ENCODE measurements at regions not wholly inside any gene's neighbourhood (a gene's known extent, or its start where the extent isn't known, plus 50 kb on each side); places are given as distances from the start of the nearest gene placed in this dataset.

DNA sequence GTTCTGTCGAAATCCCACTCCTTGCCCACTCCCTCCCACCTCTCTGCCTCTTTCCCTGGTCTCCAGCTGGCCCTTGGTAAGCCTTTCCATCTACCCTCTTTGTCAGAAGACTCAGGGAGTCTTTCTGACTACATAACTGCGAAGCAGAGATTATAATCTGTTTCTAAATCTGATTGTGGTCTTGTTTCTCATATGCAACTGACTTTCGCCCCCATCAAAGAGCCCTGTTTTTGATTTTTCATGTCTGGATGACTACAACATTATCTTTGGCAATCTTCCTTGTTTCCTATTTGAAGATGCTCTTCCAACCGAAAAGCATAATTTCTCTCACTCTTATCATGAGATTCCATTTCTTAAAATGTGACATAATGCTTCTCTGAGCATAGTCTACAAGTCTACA lies 218.2 kb upstream of the ADAMTSL1 start:
- Histone ChIP-seq H3K36me3 (replicated peaks in 1 of 2; ENCODE audit: control extremely low read depth in 1 of 2, control insufficient read depth in 1 of 2, extremely low read depth in 1 of 2, insufficient read depth in 2 of 2, low read length in 1 of 2) (no peaks in the 10 kb centered on the region), H3K27me3 (replicated peaks in 1 of 4; ENCODE audit: control extremely low read depth in 1 of 4, control insufficient read depth in 3 of 4, insufficient read depth in 4 of 4, low read length in 3 of 4) (peaks cover 0 to 5% (median 0%) of the 10 kb centered on the region in 4 experiments), H3K27ac (ENCODE audit: low read length in 2 of 2) (no peak overlapping the region), H4K20me1 (ENCODE audit: control insufficient read depth, insufficient read depth, low read length, poor library complexity, severe bottlenecking) (no peaks in the 10 kb centered on the region), H3K79me2 (ENCODE audit: control insufficient read depth, insufficient read depth, low read length) (no peaks in the 10 kb centered on the region), H3K9me3 (ENCODE audit: control extremely low read depth in 1 of 3, control insufficient read depth in 2 of 3, insufficient read depth in 1 of 3, low read length in 2 of 3) (no peaks in the 10 kb centered on the region), H3K4me2 (replicated peaks; ENCODE audit: low read depth, low read length, poor library complexity, severe bottlenecking) (no peak overlapping the region), H3K4me3 (ENCODE audit: control extremely low read depth in 1 of 5, extremely low read depth in 1 of 5, insufficient read depth in 1 of 5, low read depth in 2 of 5, low read length in 4 of 5) (no peak overlapping the region), H2AFZ (ENCODE audit: insufficient read depth, low read depth, low read length, poor library complexity, severe bottlenecking) (no peak overlapping the region), H3K9ac (ENCODE audit: low read length) (no peak overlapping the region), H3K4me1 (ENCODE audit: control insufficient read depth in 2 of 2, insufficient read depth in 2 of 2, low read length in 2 of 2) (no peaks in the 10 kb centered on the region)
- intact Hi-C loops (cut with micrococcal nuclease): no loop called here
- H3K9me3 Mint-ChIP-seq (ENCODE audit: insufficient read depth): no peaks in the 10 kb centered on the region
- H3K4me3 Mint-ChIP-seq: no peak overlapping the region
- DNase-seq (no peak), ATAC-seq (ENCODE audit: low read depth) (no peak)
- peaks cover 8% of the 10 kb centered on the region for H3K27me3 Mint-ChIP-seq
- ChIA-PET POLR2A (no interaction called here), CTCF (interaction anchor here (0.7 to 5.1 kb wide), 12 partner anchors 9 to 1202 kb away, joined by 3 to 40 read pairs (median 5); no protein-coding TSS in a partner anchor)
- no peak for TF ChIP-seq EZH2 (IDR thresholded peaks at IDR 0.05; ENCODE audit: borderline replicate concordance, insufficient read depth, low read depth, low read length, poor library complexity, severe bottlenecking)
- 100% methylated on average over 2 of the region's 4 CpGs for WGBS (ENCODE audit: insufficient coverage)
- no peaks in the 10 kb centered on the region for H3K4me1 Mint-ChIP-seq
- H3K27ac Mint-ChIP-seq: no peak overlapping the region

GRCh38 chr9:18256568-18256967 lies 217.4 kb upstream of the ADAMTSL1 start:
- H3K36me3 ChIP-seq (replicated peaks in 1 of 2; ENCODE audit: control extremely low read depth in 1 of 2, control insufficient read depth in 1 of 2, extremely low read depth in 1 of 2, insufficient read depth in 2 of 2, low read length in 1 of 2): no peaks in the 10 kb centered on the region
- no peaks in the 10 kb centered on the region for H3K9me3 Mint-ChIP-seq (ENCODE audit: insufficient read depth)
- H2AFZ ChIP-seq (ENCODE audit: insufficient read depth, low read depth, low read length, poor library complexity, severe bottlenecking): no peak overlapping the region
- CTCF ChIA-PET: interaction anchor here (0.7 to 5.1 kb wide), 5 partner anchors 9 to 1201 kb away, joined by 3 to 40 read pairs (median 22); no protein-coding TSS in a partner anchor
- WGBS (ENCODE audit: insufficient coverage): no CpG with 5 or more reads among the region's 3 CpGs
- POLR2A ChIA-PET: no interaction called here
- TF ChIP-seq CTCF (IDR thresholded peaks at IDR 0.05): no peak
- TF ChIP-seq EZH2 (IDR thresholded peaks at IDR 0.05; ENCODE audit: borderline replicate concordance, insufficient read depth, low read depth, low read length, poor library complexity, severe bottlenecking): no peak
- no peaks in the 10 kb centered on the region for H3K4me1 ChIP-seq (ENCODE audit: control insufficient read depth in 2 of 2, insufficient read depth in 2 of 2, low read length in 2 of 2)
- no peak overlapping the region for H3K9ac ChIP-seq (ENCODE audit: low read length)
- peaks cover 0 to 5% (median 0%) of the 10 kb centered on the region in 4 experiments for H3K27me3 ChIP-seq (replicated peaks in 1 of 4; ENCODE audit: control extremely low read depth in 1 of 4, control insufficient read depth in 3 of 4, insufficient read depth in 4 of 4, low read length in 3 of 4)
- no peak overlapping the region for H3K4me2 ChIP-seq (replicated peaks; ENCODE audit: low read depth, low read length, poor library complexity, severe bottlenecking)
- H3K27ac Mint-ChIP-seq: no peak overlapping the region
- ATAC-seq (ENCODE audit: low read depth) (no peak), DNase-seq (no peak)
- H3K27me3 Mint-ChIP-seq: peaks cover 8% of the 10 kb centered on the region
- no peaks in the 10 kb centered on the region for H3K79me2 ChIP-seq (ENCODE audit: control insufficient read depth, insufficient read depth, low read length)
- H4K20me1 ChIP-seq (ENCODE audit: control insufficient read depth, insufficient read depth, low read length, poor library complexity, severe bottlenecking): no peaks in the 10 kb centered on the region
- H3K27ac ChIP-seq (ENCODE audit: low read length in 2 of 2): no peak overlapping the region
- H3K9me3 ChIP-seq (ENCODE audit: control extremely low read depth in 1 of 3, control insufficient read depth in 2 of 3, insufficient read depth in 1 of 3, low read length in 2 of 3): no peaks in the 10 kb centered on the region
- H3K4me3 Mint-ChIP-seq: no peak overlapping the region
- intact Hi-C loops (cut with micrococcal nuclease): no loop called here
- no peaks in the 10 kb centered on the region for H3K4me1 Mint-ChIP-seq
- no peak overlapping the region for H3K4me3 ChIP-seq (ENCODE audit: control extremely low read depth in 1 of 5, extremely low read depth in 1 of 5, insufficient read depth in 1 of 5, low read depth in 2 of 5, low read length in 4 of 5)

All from B cell (primary cell).